ENCODE measurements at regions not wholly inside any gene's neighbourhood (a gene's known extent, or its start where the extent isn't known, plus 50 kb on each side); places are given as distances from the start of the nearest gene placed in this dataset.

- CTCF ChIA-PET: interaction anchor here (1.2 kb wide), 1 partner anchor 15 kb away, joined by 3 read pairs; no protein-coding TSS in a partner anchor
- Histone ChIP-seq H3K9me3 (ENCODE audit: control extremely low read depth in 1 of 5, control insufficient read depth in 4 of 5, insufficient read depth in 2 of 5, low read depth in 1 of 5, low read length in 4 of 5) (no peaks in the 10 kb centered on the region), H3K4me1 (ENCODE audit: control extremely low read depth in 1 of 4, control insufficient read depth in 4 of 4, insufficient read depth in 4 of 4, low read length in 3 of 4) (no peaks in the 10 kb centered on the region), H3K4me3 (ENCODE audit: control insufficient read depth in 1 of 7, extremely low read depth in 1 of 7, insufficient read depth in 4 of 7, low read depth in 2 of 7, low read length in 6 of 7) (no peak overlapping the region), H3K27ac (ENCODE audit: insufficient read depth in 1 of 2, low read depth in 1 of 2, low read length in 2 of 2, poor library complexity in 1 of 2, severe bottlenecking in 2 of 2) (no peak overlapping the region), H3K36me3 (ENCODE audit: control insufficient read depth in 4 of 4, insufficient read depth in 4 of 4, low read length in 3 of 4) (no peaks in the 10 kb centered on the region), H3K27me3 (replicated peaks in 2 of 5; ENCODE audit: control insufficient read depth in 4 of 5, insufficient read depth in 5 of 5, low read length in 4 of 5) (no peaks in the 10 kb centered on the region)
- no peak for DNase-seq
- 90% methylated on average over 2 of the region's 2 CpGs for WGBS (ENCODE audit: insufficient coverage)
- POLR2A ChIA-PET: interaction anchor here (0.5 kb wide), 1 partner anchor 13 kb away, joined by 5 read pairs; no protein-coding TSS in a partner anchor
Measured at GRCh38 chr3:176954517-176954916, 242.8 kb downstream of the TBL1XR1 start.

GRCh38 chr3:176953106-176954060, 243.9 kb downstream of the TBL1XR1 start:
- Histone ChIP-seq H3K9me3 (ENCODE audit: control extremely low read depth in 1 of 5, control insufficient read depth in 4 of 5, insufficient read depth in 2 of 5, low read depth in 1 of 5, low read length in 4 of 5) (no peaks in the 10 kb centered on the region), H3K27me3 (replicated peaks in 2 of 5; ENCODE audit: control insufficient read depth in 4 of 5, insufficient read depth in 5 of 5, low read length in 4 of 5) (no peaks in the 10 kb centered on the region), H3K4me1 (ENCODE audit: control extremely low read depth in 1 of 4, control insufficient read depth in 4 of 4, insufficient read depth in 4 of 4, low read length in 3 of 4) (no peaks in the 10 kb centered on the region), H3K36me3 (ENCODE audit: control insufficient read depth in 4 of 4, insufficient read depth in 4 of 4, low read length in 3 of 4) (no peaks in the 10 kb centered on the region), H3K4me3 (ENCODE audit: control insufficient read depth in 1 of 7, extremely low read depth in 1 of 7, insufficient read depth in 4 of 7, low read depth in 2 of 7, low read length in 6 of 7) (no peak overlapping the region), H3K27ac (ENCODE audit: insufficient read depth in 1 of 2, low read depth in 1 of 2, low read length in 2 of 2, poor library complexity in 1 of 2, severe bottlenecking in 2 of 2) (no peak overlapping the region)
- no peak for DNase-seq
- CTCF ChIA-PET: interaction anchor here (0.6 to 1.2 kb wide), 2 partner anchors 14 to 1573 kb away, joined by 3 read pairs; no protein-coding TSS in a partner anchor
- POLR2A ChIA-PET: no interaction called here
- 100% methylated on average over 1 of the region's 6 CpGs for WGBS (ENCODE audit: insufficient coverage)

GRCh38 chr3:176951586-176952292, 245.5 kb downstream of the TBL1XR1 start:
- no peak for DNase-seq
- H3K27me3 ChIP-seq (replicated peaks in 2 of 5; ENCODE audit: control insufficient read depth in 4 of 5, insufficient read depth in 5 of 5, low read length in 4 of 5): no peaks in the 10 kb centered on the region
- 83% methylated on average over 6 of the region's 10 CpGs for WGBS (ENCODE audit: insufficient coverage)
- CTCF ChIA-PET: no interaction called here
- POLR2A ChIA-PET: no interaction called here
- H3K4me3 ChIP-seq (ENCODE audit: control insufficient read depth in 1 of 7, extremely low read depth in 1 of 7, insufficient read depth in 4 of 7, low read depth in 2 of 7, low read length in 6 of 7): no peak overlapping the region
- H3K4me1 ChIP-seq (ENCODE audit: control extremely low read depth in 1 of 4, control insufficient read depth in 4 of 4, insufficient read depth in 4 of 4, low read length in 3 of 4): no peaks in the 10 kb centered on the region
- H3K9me3 ChIP-seq (ENCODE audit: control extremely low read depth in 1 of 5, control insufficient read depth in 4 of 5, insufficient read depth in 2 of 5, low read depth in 1 of 5, low read length in 4 of 5): no peaks in the 10 kb centered on the region
- no peak overlapping the region for H3K27ac ChIP-seq (ENCODE audit: insufficient read depth in 1 of 2, low read depth in 1 of 2, low read length in 2 of 2, poor library complexity in 1 of 2, severe bottlenecking in 2 of 2)
- H3K36me3 ChIP-seq (ENCODE audit: control insufficient read depth in 4 of 4, insufficient read depth in 4 of 4, low read length in 3 of 4): no peaks in the 10 kb centered on the region

GRCh38 chr3:176951144-176951543, 246.1 kb downstream of the TBL1XR1 start:
- no peaks in the 10 kb centered on the region for H3K36me3 ChIP-seq (ENCODE audit: control insufficient read depth in 4 of 4, insufficient read depth in 4 of 4, low read length in 3 of 4)
- CTCF ChIA-PET: no interaction called here
- no peaks in the 10 kb centered on the region for H3K4me1 ChIP-seq (ENCODE audit: control extremely low read depth in 1 of 4, control insufficient read depth in 4 of 4, insufficient read depth in 4 of 4, low read length in 3 of 4)
- H3K9me3 ChIP-seq (ENCODE audit: control extremely low read depth in 1 of 5, control insufficient read depth in 4 of 5, insufficient read depth in 2 of 5, low read depth in 1 of 5, low read length in 4 of 5): no peaks in the 10 kb centered on the region
- H3K4me3 ChIP-seq (ENCODE audit: control insufficient read depth in 1 of 7, extremely low read depth in 1 of 7, insufficient read depth in 4 of 7, low read depth in 2 of 7, low read length in 6 of 7): no peak overlapping the region
- POLR2A ChIA-PET: no interaction called here
- WGBS (ENCODE audit: insufficient coverage): 100% methylated on average over 2 of the region's 3 CpGs
- no peak for DNase-seq
- no peaks in the 10 kb centered on the region for H3K27me3 ChIP-seq (replicated peaks in 2 of 5; ENCODE audit: control insufficient read depth in 4 of 5, insufficient read depth in 5 of 5, low read length in 4 of 5)
- H3K27ac ChIP-seq (ENCODE audit: insufficient read depth in 1 of 2, low read depth in 1 of 2, low read length in 2 of 2, poor library complexity in 1 of 2, severe bottlenecking in 2 of 2): no peak overlapping the region

- Histone ChIP-seq H3K27ac (ENCODE audit: insufficient read depth in 1 of 2, low read depth in 1 of 2, low read length in 2 of 2, poor library complexity in 1 of 2, severe bottlenecking in 2 of 2) (no peak overlapping the region), H3K4me3 (ENCODE audit: control insufficient read depth in 1 of 7, extremely low read depth in 1 of 7, insufficient read depth in 4 of 7, low read depth in 2 of 7, low read length in 6 of 7) (no peak overlapping the region), H3K36me3 (ENCODE audit: control insufficient read depth in 4 of 4, insufficient read depth in 4 of 4, low read length in 3 of 4) (no peaks in the 10 kb centered on the region), H3K4me1 (ENCODE audit: control extremely low read depth in 1 of 4, control insufficient read depth in 4 of 4, insufficient read depth in 4 of 4, low read length in 3 of 4) (no peaks in the 10 kb centered on the region), H3K9me3 (ENCODE audit: control extremely low read depth in 1 of 5, control insufficient read depth in 4 of 5, insufficient read depth in 2 of 5, low read depth in 1 of 5, low read length in 4 of 5) (no peaks in the 10 kb centered on the region), H3K27me3 (replicated peaks in 2 of 5; ENCODE audit: control insufficient read depth in 4 of 5, insufficient read depth in 5 of 5, low read length in 4 of 5) (no peaks in the 10 kb centered on the region)
- CTCF ChIA-PET: no interaction called here
- POLR2A ChIA-PET: no interaction called here
- no peak for DNase-seq
- WGBS (ENCODE audit: insufficient coverage): 100% methylated on average over 1 of the region's 3 CpGs
Measured at GRCh38 chr3:176950743-176951142, 246.5 kb downstream of the TBL1XR1 start.

GRCh38 chr3:176948151-176948550, 249.1 kb downstream of the TBL1XR1 start:
- Histone ChIP-seq H3K9me3 (ENCODE audit: control extremely low read depth in 1 of 5, control insufficient read depth in 4 of 5, insufficient read depth in 2 of 5, low read depth in 1 of 5, low read length in 4 of 5) (no peaks in the 10 kb centered on the region), H3K36me3 (ENCODE audit: control insufficient read depth in 4 of 4, insufficient read depth in 4 of 4, low read length in 3 of 4) (no peaks in the 10 kb centered on the region), H3K27me3 (replicated peaks in 2 of 5; ENCODE audit: control insufficient read depth in 4 of 5, insufficient read depth in 5 of 5, low read length in 4 of 5) (no peaks in the 10 kb centered on the region), H3K4me3 (ENCODE audit: control insufficient read depth in 1 of 7, extremely low read depth in 1 of 7, insufficient read depth in 4 of 7, low read depth in 2 of 7, low read length in 6 of 7) (no peak overlapping the region), H3K27ac (ENCODE audit: insufficient read depth in 1 of 2, low read depth in 1 of 2, low read length in 2 of 2, poor library complexity in 1 of 2, severe bottlenecking in 2 of 2) (no peak overlapping the region), H3K4me1 (ENCODE audit: control extremely low read depth in 1 of 4, control insufficient read depth in 4 of 4, insufficient read depth in 4 of 4, low read length in 3 of 4) (no peaks in the 10 kb centered on the region)
- ChIA-PET POLR2A (no interaction called here), CTCF (interaction anchor here (1.3 kb wide), 1 partner anchor 11 kb away, joined by 3 read pairs; no protein-coding TSS in a partner anchor)
- 100% methylated on average over 1 of the region's 2 CpGs for WGBS (ENCODE audit: insufficient coverage)
- no peak for DNase-seq

- Histone ChIP-seq H3K36me3 (ENCODE audit: control insufficient read depth in 4 of 4, insufficient read depth in 4 of 4, low read length in 3 of 4) (no peaks in the 10 kb centered on the region), H3K4me3 (ENCODE audit: control insufficient read depth in 1 of 7, extremely low read depth in 1 of 7, insufficient read depth in 4 of 7, low read depth in 2 of 7, low read length in 6 of 7) (no peak overlapping the region), H3K27ac (ENCODE audit: insufficient read depth in 1 of 2, low read depth in 1 of 2, low read length in 2 of 2, poor library complexity in 1 of 2, severe bottlenecking in 2 of 2) (no peak overlapping the region), H3K9me3 (ENCODE audit: control extremely low read depth in 1 of 5, control insufficient read depth in 4 of 5, insufficient read depth in 2 of 5, low read depth in 1 of 5, low read length in 4 of 5) (no peaks in the 10 kb centered on the region), H3K4me1 (ENCODE audit: control extremely low read depth in 1 of 4, control insufficient read depth in 4 of 4, insufficient read depth in 4 of 4, low read length in 3 of 4) (no peaks in the 10 kb centered on the region), H3K27me3 (replicated peaks in 2 of 5; ENCODE audit: control insufficient read depth in 4 of 5, insufficient read depth in 5 of 5, low read length in 4 of 5) (no peaks in the 10 kb centered on the region)
- ChIA-PET CTCF (no interaction called here), POLR2A (no interaction called here)
- 99% methylated on average over 5 of the region's 9 CpGs for WGBS (ENCODE audit: insufficient coverage)
- DNase-seq: no peak
Measured at GRCh38 chr3:176946202-176946601, 251.1 kb downstream of the TBL1XR1 start.
